ENCODE measurements at regions not wholly inside any gene's neighbourhood (a gene's known extent, or its start where the extent isn't known, plus 50 kb on each side); places are given as distances from the start of the nearest gene placed in this dataset.

DNA sequence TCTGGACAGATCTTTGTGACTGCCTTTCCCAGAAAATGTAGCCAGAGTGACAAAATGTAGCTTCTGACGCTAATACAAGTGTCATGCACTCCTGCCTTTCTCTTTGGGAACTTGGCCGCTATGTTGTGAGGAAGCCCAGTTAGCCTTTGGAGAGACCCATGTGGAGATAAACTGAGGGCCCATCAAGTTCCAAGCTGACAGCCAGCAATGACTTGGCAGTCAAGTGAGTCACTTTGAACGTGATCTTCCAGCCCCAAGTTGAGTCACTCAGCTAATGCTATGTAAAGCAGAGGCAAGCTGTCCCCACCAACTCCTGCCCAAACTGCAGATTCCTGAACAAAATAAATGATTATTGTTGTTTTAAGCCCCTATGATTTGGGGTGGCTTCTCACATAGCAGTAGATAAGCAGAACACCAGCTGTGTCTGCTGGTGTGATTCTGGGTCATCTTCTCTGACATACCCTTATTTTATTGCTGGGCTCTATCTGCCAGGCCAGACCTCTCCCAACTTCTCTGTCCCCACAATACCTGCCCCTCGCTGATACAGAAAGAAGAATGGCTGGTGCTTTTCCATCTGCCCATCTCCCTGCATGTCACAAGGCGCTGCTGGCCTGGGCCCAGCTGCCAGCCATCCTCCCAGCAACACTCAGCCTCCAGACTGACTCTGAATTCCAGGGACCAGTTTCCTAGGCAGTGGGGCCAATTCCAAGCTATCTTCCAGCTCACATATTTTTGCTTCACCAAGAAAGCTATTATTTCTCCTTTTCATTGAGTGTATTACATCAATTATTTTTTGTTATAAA lies 274.8 kb downstream of the LRFN2 start:
- no peak for DNase-seq

DNA sequence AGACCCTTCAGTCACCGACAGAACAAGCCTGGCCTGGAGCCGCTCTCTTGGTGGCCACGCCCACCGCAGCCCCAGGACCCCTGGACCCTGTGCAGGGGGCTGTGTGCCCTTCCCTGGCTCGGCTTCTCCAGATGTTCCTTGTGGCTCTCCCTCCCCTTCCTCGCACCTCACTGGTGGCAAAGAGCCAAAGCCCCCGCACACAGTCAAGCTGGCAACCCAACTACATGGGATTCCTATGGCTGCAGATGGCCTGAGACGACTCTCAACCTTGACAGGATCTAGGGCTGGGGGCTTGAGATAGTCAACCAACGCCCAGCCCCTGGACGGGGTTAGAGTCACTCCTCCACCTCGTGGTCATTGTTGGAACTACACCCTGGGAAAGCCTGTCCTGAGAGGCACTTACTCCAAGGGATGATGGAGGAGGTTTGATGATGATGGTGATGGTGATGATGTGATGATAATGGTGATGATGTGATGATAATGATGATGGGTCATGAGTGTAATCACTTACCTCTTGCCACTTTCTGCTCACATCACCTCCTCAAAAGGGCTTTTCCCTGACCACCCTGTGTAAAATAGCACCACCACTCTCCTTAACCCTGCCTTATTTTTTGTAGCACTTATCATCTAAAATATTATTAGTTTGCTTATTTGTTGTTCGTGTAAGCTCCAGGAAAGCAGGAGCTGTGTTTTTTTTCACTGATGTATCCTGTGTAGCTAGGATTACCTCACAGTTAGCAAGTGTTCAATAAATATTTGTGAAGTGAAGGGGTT lies 278.4 kb downstream of the LRFN2 start:
- DNase-seq: peak; percentile 14

DNA sequence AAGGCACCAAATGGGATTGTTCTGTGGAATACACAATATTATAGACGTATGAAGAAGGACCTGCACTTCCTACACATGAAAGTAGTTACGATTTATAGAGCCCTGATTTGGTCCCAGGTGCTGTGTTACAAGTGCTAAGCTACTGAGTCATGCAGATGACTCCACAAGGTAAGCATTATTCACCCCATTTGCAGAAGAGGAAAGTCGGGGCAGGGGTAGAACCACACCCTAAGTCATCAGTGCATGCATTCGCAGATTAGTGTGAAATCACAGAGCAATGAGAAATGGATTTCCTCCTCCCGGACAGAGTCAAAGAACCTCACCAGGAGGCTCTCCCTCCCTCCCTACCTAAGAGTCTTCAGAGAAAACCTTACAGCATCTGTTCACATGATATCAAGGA lies 279.5 kb downstream of the LRFN2 start:
- no peak for DNase-seq

DNA sequence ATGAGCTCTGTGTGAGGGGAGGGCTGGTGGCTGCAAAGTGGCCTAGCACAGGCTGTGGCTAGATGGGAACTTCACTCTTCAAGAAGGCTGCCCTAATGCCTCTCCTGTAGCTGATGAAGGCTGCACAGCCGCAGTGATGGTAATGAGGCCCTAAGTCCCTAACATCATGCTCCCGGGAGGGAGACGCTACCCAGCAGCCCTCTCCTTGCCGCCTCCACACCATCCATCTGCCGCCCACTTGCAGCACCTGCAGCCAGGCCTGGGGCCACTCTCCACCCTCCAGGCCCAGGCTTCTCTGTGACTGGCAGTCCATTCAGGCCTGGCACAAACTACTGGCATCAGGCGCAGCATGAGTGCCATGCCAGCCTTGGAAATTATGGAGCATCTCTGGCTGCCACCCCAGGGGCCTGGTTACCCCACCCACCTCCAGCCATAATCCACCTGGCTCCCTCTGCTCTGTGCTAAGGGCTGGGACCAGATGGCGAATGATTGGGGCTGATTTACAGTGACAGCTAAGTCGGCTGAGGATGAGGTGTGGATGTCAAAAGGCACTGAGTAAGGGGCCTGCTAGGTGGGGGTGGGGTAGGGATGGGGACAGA lies 284.2 kb downstream of the LRFN2 start:
- no peak for DNase-seq

DNA sequence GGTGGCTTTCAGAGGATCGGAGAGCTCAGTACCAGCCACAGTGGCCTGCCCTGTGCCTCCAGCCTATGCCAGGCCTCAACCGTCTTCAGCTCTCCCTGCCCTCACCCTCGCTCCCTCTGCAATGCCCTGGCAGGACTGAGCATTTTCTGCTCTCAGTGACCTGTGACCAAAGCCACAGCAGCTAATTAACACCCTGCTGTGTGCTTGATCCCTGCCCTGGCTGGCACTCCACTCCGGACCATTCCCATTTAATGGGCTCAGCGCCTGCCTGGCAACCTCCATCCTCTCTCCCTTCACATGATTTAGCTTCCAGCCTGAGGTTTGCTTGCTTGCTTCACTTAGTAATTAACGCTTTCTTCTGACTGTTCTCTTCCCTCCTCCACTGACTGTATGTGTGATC lies 287.5 kb downstream of the LRFN2 start:
- no peak for DNase-seq

DNA sequence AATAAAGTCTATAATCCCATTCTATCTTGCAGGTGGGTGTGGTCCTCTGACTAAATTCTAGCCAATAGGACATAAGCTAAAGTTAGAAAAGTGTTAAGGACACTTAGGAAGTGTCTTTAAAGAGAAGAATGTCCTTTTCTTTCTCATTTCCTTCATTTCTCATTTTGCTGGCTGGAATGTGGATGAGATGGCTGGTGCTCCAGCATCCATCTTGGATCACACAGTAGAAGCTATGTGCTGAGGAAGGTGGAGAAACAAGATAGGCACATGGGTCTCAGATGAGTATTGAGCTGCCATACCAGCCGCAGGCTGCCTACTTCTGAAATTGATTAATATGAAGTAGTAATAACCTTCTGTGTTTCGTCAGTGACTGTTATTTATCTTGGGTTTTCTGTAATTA lies 289.0 kb downstream of the LRFN2 start:
- DNase-seq: no peak

DNA sequence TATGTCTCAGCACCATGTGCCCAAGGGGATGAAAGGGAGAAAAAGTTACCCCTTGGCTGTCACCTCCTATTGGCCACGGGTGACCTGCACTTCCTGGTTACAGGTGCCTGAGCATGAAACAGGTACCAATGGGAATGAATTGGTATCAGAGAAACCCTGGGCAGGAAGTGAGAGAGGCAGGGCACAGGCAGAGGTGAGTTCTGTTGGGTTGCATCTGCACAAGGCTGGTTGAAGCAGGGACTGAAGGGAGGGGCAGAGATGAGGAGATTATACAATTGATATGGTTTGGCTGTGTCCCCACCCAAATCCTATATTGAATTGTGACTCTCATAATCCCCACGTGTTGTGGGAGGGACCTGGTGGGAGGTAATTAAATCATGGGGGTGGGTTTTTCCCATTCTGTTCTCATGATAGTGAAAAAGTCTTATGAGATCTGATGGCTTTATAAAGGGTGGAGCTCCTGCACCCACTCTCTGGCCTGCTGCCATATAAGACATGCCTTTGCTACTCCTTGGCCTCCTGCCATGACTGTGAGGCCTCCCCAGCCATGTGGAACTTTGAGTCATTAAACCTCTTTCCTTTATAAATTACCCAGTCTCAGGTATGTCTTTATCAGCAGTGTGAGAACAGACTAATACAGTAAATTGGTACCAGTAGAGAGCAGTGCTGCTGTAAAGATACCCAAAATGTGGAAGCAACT lies 291.8 kb downstream of the LRFN2 start:
- no peak for DNase-seq

DNA sequence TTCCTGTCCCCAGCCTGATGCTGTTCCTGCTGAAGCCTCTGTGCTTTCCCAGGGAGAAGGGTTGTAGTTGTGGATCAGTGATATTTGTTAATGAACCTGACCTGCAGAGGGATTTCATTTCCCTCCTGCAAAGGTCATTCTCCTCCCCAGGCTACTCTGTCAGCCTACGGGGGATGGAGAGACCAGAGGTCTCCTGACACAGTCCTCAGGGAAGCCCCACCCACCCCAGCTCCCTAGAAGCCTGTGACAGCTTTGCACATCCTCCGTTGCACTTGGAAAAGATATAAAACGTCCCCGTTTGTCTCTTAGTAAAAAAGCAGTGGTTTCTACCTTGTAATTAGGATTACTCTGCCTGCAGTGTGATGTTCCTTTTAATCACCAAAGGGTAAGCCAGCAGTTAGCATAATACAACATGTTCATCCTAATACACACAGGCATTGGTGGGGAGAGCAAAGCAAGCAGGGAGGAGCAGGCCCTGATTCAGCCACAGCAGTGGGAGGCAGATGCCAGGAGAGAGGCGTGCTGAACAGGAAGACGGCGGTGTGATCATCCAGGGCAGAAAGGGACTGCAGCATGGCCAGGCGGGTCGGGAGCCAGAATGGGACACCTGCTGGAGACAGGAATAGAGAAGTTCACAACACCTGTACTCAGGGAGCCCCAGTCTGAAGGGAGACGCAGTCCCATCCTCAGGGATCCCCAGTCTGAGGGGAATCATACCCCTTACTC lies 293.5 kb downstream of the LRFN2 start:
- no peak for DNase-seq

DNA sequence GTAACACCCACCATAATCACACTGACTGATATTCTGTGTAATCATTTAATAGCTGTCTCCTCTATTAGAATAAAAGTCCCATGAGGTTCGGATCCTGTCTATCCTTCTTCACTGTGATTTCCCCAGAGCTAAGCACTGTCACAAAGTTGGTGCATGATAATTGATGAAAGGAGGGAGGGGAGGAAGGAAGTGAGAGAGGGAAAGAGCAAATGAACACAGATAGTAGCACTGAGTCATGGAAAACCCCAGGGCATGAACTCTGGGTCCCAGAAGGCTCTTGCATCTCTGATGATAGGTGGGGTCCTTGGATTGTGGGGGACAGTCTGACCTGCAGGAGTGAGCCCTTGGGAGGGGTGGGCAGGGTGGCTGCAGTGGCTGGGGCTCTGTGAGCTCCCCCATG lies 294.1 kb downstream of the LRFN2 start:
- DNase-seq: no peak

DNA sequence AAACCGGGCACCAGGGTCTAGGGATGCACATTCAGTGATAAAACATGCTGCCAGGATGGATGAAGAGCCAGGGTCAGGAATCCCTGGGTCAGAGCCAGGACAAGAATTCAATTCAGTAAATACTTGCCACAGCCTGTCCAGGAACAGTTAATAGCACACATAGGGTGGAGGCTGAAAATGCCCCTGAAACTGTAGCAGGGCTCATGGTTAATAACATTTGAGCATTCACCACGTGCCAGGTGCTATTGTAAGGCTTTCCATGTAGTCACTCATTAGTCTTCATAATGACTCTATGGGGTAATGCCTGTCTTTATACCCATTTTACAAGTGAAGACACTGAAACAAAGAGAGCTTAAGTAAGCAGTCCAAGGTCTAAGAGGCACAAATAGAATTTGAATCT lies 296.3 kb downstream of the LRFN2 start:
- no peak for DNase-seq

DNA sequence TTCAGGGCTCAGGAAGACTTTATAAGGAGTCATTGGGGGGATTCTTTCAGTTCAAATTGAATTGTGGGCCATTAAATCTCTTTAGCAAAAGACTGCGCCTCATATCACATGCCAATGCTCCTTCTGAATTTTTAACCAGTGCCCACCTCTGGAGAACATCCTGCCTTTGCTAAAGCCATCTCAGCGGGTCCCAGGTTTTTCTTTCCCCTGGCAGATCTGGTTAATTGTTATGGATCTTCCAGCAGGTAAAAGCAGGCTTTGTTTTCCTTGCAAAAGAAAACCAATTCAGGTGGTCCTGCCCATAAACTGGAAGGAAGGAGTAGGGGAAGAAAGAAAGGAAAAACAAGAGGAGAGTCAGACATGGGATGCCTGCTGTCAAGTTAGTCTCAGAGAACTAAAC lies 298.2 kb downstream of the LRFN2 start:
- DNase-seq: no peak

DNA sequence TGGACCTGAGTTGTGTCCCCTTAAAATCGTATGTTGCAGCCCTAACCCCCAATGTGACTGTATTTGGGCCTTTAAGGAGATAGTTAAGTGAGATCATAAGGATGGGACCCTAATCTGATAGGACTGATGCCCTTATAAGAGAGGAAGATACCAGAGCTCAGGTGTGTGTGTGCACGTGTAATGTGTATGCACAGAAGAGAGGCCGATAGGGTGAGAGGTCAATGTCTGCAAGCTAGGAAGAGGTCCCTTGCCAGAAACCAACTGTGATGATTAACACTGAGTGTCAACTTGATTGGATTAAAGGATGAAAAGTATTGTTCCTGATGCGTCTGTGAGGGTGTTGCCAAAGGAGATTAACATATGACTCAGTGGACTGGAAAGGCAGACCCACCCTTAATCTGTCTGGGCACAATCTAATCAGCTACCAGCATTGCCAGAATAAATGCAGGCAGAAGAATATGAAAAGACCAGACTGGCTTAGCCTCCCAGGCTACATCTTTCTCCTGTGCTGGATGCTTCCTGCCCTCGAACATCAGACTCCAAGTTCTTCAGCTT lies 299.8 kb downstream of the LRFN2 start:
- no peak for DNase-seq

DNA sequence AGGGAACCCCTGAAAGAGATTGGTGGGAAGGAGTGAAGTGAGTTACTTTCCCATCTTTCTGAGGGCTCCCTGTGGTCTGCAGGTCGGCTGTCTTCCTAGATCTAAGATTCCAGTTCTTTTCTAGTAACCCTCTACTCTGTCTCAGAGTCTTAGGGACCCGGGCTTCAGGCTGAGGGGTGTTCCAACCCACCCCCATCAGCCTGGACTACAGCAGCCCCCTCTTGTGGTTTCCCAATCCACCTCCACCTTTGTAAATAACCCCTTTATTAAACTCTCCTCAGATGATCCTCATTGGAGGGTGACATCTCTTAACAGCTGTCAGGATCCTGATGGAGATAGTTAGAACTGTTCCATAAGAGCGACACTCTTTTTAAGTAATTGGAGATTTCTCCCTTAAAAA lies 300.4 kb downstream of the LRFN2 start:
- no peak for DNase-seq

DNA sequence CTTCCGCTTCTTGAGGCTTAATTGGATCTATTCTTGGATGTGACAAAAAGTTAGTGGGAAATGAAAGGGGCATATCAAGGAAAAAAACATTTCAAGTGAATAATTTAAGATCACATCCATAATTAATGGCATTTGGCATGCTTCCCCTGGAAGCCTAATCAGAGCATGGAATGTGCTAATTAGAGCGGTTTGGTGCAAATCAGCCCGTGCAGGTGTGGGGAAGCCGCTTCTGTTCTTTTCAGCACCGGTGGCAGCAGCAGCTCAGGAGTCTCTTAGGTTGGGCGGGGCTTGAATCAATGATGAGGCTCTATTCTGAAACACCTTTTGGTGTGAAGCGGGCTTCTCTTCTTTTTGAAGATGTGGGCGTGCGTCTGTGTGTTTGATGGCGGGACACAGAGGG lies 301.2 kb downstream of the LRFN2 start:
- DNase-seq: no peak

DNA sequence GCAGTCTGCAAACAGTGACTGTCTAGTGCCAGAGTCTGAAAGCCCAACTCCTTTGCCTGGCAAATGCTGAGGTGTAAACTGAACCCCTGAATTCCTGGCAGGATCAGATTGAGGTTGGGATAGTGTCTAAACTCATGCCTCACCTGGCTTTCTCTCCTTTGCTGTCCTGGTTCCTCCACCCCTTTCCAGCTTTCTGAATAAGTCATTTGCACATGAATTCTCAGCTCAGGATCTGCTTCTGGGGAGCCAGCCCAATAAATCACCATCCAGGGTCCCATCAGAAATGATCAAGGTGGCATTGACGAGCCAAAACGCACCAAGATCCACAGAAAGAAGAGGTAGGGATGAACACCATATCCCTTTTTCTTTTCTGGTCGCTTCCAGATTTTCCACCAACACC lies 301.6 kb downstream of the LRFN2 start:
- DNase-seq: no peak

DNA sequence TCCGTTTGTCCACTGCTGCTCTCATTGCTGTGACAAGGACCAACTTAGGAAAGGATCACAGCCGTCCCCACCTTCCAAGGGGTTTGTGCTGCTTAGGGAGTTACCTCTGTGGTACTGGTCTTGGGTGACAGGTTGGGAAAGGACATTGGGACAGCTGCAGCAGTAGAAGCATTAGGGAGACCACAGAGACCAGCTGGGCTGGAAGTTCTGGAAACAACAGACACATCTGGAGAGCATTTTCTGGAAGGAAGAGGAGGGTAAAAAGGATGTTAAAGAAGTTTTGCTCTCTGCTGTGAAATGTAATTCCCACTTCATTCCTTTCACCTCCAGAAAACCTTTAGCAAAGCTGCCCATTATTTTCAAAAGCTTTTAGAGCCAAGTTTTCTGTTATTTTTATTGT lies 304.2 kb downstream of the LRFN2 start:
- DNase-seq: no peak

DNA sequence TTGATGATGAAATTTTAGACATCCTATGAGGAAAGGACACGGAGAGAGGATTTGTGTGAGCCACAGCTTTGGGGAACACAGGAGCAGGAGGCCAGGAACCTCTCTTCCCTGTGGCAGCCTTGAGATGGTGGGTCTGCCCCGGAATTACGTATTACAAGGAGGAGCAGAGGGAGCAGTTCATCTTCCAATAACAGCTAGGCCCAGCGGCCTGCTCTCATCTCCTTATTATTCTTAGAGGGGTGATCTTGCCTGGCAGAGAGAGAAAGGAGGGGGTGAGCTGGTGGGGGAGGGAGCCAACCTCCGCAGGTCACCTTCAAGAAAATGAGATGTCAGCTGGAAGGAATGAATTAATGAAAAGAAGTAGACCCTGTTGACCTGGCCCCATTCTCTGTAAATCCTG lies 305.8 kb downstream of the LRFN2 start:
- DNase-seq: no peak

DNA sequence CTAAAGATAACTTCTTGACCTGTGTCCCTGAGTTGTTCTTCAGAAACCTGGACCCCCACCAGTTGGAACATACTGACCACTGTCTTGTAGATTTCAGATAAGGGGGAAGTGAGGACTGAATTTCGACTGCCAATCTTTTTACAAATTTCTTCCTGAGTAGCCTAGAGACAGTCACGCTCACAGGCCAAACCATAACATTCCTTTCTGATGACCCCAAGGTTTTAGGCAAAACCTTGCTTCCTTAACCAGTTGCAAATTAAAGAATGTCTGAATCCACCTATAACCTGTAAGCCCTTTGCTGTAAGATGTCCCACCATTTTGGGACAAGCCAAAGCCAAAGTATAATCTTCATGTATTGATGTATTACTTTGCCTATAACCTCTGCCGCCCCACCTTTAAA lies 306.9 kb downstream of the LRFN2 start:
- DNase-seq: no peak

DNA sequence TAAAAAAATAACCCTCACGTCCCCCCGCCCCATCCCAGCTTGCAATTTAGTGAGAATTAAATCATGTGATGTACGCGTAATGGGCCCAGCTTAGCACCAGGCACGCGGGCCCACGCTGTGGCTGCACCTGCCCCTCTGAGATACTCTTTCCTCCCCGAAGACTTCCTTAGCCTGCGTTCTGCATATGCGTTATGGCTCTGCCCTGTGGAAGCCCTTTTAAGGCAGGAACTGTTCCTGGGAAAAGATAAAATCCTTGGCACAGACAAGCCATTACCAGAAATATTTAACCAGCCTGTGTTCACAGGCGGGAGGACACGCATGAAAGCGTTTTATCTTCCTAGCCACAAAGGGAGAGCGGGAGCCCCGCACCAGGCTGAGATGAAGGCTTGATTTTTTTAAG lies 311.0 kb downstream of the LRFN2 start:
- no peak for DNase-seq

DNA sequence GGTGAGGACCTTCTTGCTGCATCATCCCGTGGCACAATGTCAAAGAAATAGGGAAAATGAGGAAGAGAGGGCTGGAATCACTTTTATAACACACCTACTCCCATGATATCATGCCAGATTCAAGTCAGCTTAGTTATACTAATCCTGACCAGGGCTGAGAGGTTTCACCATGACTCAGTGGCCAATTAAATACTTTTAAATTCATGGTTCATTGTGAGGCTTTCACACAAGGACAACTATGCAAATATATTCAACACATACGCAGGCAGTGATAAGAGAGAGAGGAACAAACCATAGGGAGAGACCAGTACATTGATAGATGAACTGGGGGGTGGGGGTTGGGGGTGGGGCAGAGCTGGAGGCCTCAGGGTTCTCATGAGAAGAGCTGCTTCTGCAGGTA lies 313.1 kb downstream of the LRFN2 start:
- DNase-seq: no peak

DNA sequence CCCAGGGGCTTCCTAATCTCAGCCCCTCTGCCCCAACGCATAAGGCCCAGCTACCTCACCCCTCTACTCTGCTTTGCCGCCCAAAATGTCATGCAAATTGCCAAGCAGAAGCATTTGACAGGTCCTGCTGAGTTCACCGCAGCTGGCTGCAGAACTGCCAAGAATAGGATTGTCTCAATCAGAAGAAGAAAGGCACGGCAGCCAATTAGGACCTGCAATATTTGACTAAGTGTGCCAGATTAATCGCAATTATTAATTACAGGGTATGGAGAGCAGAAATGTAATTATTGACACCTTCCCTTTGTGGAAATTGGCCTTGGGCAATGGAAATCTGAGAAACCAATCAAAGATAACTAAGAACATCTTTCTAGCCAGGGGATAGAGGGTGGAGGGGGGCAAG lies 318.6 kb downstream of the LRFN2 start:
- no peak for DNase-seq

DNA sequence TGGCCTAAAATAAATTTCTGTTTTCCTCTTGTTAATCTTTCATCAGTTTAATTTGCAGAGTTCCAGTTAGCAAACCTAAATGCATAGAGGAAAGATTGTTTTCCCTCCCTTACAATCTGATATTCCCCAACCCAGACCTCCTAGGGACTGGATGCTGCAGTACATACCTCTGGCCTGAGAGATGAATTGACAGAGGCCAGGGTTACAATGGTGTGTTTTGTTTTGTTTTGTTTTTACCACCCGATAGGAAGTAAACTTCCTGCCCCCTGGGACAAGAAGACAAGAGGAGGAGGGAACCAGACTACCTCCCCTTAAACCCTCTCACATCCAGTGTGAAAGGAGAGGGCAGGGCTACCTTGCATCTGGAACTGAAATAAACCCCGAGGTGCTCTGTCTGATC lies 319.0 kb downstream of the LRFN2 start:
- no peak for DNase-seq
